MCF 10A (cell line): ENCODE measurements at regions not wholly inside any gene's neighbourhood (a gene's known extent, or its start where the extent isn't known, plus 50 kb on each side); places are given as distances from the start of the nearest gene placed in this dataset.

Source experiments
- BruUV-seq: library from RNA; stranded (reverse); fragments of 400-500 nt; replicated peaks from 2 replicates; lab custom pipeline; 2021; lab: Mats Ljungman, UMichigan
- CTCF ChIA-PET: fragments of 300-600 bp; sonication (Branson Sonifier 250); formaldehyde crosslinking; extraction: SDS; loops from one replicate; lab custom pipeline; 2021; ENCODE audit warnings: antibody characterized with exemption, inconsistent platforms; lab: Yijun Ruan, JAX
- POLR2A ChIA-PET: fragments of 300-600, 350-650 bp; sonication (Branson Sonifier 250); formaldehyde crosslinking; extraction: SDS; loops from one replicate; lab custom pipeline; 2020; ENCODE audit warnings: antibody characterized with exemption, inconsistent platforms; lab: Yijun Ruan, JAX
- DNase-seq: peaks from one replicate; pipeline ENCODE4 v3.0.0-alpha.2; 2018; ENCODE audit not compliant: unreplicated experiment
- H3K27ac Mint-ChIP-seq: one replicate; pipeline ENCODE4 v1.8.0; 2022; ENCODE audit warnings: mild to moderate bottlenecking, low read depth, mixed read lengths; ENCODE audit not compliant: unreplicated experiment
- H3K27me3 Mint-ChIP-seq: one replicate; pipeline ENCODE4 v1.8.0; 2022; ENCODE audit warnings: mixed read lengths; ENCODE audit not compliant: insufficient read depth, unreplicated experiment
- H3K36me3 Mint-ChIP-seq: one replicate; pipeline ENCODE4 v1.8.0; 2022; ENCODE audit warnings: mild to moderate bottlenecking, moderate library complexity, mixed read lengths; ENCODE audit not compliant: insufficient read depth, unreplicated experiment
- H3K4me1 Mint-ChIP-seq: one replicate; pipeline ENCODE4 v1.8.0; 2022; ENCODE audit warnings: mixed read lengths; ENCODE audit not compliant: insufficient read depth, unreplicated experiment
- H3K4me3 Mint-ChIP-seq: one replicate; pipeline ENCODE4 v1.8.0; 2022; ENCODE audit warnings: mild to moderate bottlenecking, moderate library complexity, mixed read lengths; ENCODE audit not compliant: unreplicated experiment
- H3K9me3 Mint-ChIP-seq: one replicate; pipeline ENCODE4 v1.8.0; 2022; ENCODE audit warnings: mixed read lengths; ENCODE audit not compliant: unreplicated experiment
- CTCF ChIP-seq: fragments of 200-600 bp; IDR thresholded peaks from one replicate; pipeline ENCODE4 v1.8.0; 2022; ENCODE audit warnings: antibody characterized with exemption, mild to moderate bottlenecking; ENCODE audit not compliant: unreplicated experiment
- intact Hi-C: fragments of 100-400 bp; cut with micrococcal nuclease; formaldehyde crosslinking; loops from 2 replicates; pipeline ENCODE4 v1.14.1; 2022

DNA sequence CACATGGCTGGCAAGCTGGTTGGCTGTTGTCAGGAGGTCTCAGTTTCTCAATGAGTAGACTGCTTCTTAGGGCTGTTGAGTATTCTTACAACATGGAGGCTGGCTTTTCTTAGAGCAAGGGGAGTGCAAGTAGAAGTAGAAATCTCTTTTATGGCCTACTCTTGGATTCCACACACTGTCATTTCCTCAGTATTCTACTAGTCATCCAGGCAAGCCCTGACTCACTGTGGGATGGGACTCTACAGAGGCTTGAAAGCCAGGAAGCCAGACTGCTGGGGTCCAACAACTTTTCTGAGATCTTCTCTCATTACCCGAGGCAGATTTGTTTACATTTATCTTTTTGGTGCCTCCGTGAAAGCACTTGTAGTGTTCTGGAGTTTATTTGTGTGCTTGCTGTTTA, 196.2 kb upstream of the APP start:
- POLR2A ChIA-PET, result interaction anchor here (0.9 kb wide), 1 partner anchor 23 kb away, joined by 3 read pairs; no protein-coding TSS in a partner anchor
- no peak overlapping the region for H3K27ac Mint-ChIP-seq

DNA sequence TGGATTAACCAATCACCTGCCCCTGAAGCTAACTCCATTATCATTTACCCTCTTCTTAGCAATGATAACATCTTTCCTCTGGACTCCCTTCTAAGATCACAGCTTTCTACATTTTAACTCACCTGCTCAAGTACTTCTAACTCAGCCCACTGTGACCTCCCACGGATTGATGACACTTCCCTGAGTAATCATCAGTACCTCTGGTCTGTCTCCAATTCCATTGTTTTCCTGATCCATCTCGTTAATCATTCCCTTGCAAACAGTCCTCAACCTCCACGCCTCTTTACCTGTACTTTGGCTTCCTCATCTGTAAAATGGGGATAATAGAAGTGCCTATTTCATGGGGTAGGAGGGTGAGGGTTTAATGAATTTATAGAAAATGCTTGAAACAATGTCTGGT, 195.3 kb upstream of the APP start:
- ChIA-PET CTCF (interaction anchor here (0.6 to 0.7 kb wide), 3 partner anchors 222 to 894 kb away, joined by 3 read pairs; no protein-coding TSS in a partner anchor), POLR2A (interaction anchor here (0.5 to 0.9 kb wide), 3 partner anchors 24 to 246 kb away, joined by 3 read pairs; no protein-coding TSS in a partner anchor)
- no TSS peak for BruUV-seq
- no peaks in the 10 kb centered on the region for H3K27me3 Mint-ChIP-seq
- intact Hi-C loops, result no loop called here
- no peak overlapping the region for H3K4me3 Mint-ChIP-seq
- TF ChIP-seq CTCF, result no peak
- H3K4me1 Mint-ChIP-seq, result no peaks in the 10 kb centered on the region
- no peaks in the 10 kb centered on the region for H3K9me3 Mint-ChIP-seq
- H3K36me3 Mint-ChIP-seq, result no peaks in the 10 kb centered on the region
- no peak for DNase-seq
- H3K27ac Mint-ChIP-seq, result no peak overlapping the region

More for the DNA sequence above, 196.2 kb upstream of the APP start:
- Mint-ChIP-seq H3K27me3 (no peaks in the 10 kb centered on the region), H3K36me3 (no peaks in the 10 kb centered on the region), H3K9me3 (no peaks in the 10 kb centered on the region), H3K4me3 (no peak overlapping the region), H3K4me1 (no peaks in the 10 kb centered on the region)
- no TSS peak for BruUV-seq
- no peak for TF ChIP-seq CTCF
- intact Hi-C loops, result no loop called here
- CTCF ChIA-PET, result interaction anchor here (0.7 kb wide), 1 partner anchor 27 kb away, joined by 3 read pairs; no protein-coding TSS in a partner anchor
- DNase-seq, result no peak

- no peak for TF ChIP-seq CTCF
- no peaks in the 10 kb centered on the region for H3K4me1 Mint-ChIP-seq
- H3K9me3 Mint-ChIP-seq, result peaks cover 7% of the 10 kb centered on the region
- no peak overlapping the region for H3K27ac Mint-ChIP-seq
- ChIA-PET CTCF (no interaction called here), POLR2A (interaction anchor here (1.5 kb wide), 1 partner anchor 38 kb away, joined by 3 read pairs; no protein-coding TSS in a partner anchor)
- DNase-seq, result no peak
- BruUV-seq, result no TSS peak
- H3K27me3 Mint-ChIP-seq, result no peaks in the 10 kb centered on the region
- H3K36me3 Mint-ChIP-seq, result no peaks in the 10 kb centered on the region
- no peak overlapping the region for H3K4me3 Mint-ChIP-seq
- intact Hi-C loops, result no loop called here
These were observed 181.1 kb upstream of the APP start for GRCh38 chr21:26351661-26352060.

- Mint-ChIP-seq H3K4me1 (peaks cover 6% of the 10 kb centered on the region), H3K9me3 (no peaks in the 10 kb centered on the region), H3K27me3 (no peaks in the 10 kb centered on the region), H3K36me3 (no peaks in the 10 kb centered on the region), H3K4me3 (no peak overlapping the region), H3K27ac (peak overlapping the region; percentile 40)
- no peak for TF ChIP-seq CTCF
- BruUV-seq, result no TSS peak
- POLR2A ChIA-PET, result interaction anchor here (0.6 to 1.1 kb wide), 3 partner anchors 57 to 233 kb away, joined by 3 to 6 read pairs (median 3); no protein-coding TSS in a partner anchor
- intact Hi-C loops, result no loop called here
- CTCF ChIA-PET, result interaction anchor here (0.6 to 0.9 kb wide), 2 partner anchors 12 to 15 kb away, joined by 3 read pairs; no protein-coding TSS in a partner anchor
- DNase-seq, result peak; percentile 13
These were observed 162.3 kb upstream of the APP start for GRCh38 chr21:26332867-26333266.
